Eye (tissue), 1 donor: ENCODE measurements at regions not wholly inside any gene's neighbourhood (a gene's known extent, or its start where the extent isn't known, plus 50 kb on each side); places are given as distances from the start of the nearest gene placed in this dataset.
A peak's percentile ranks its signal among the peaks of the same experiment; 100 is the strongest.

Experiments used
- DNase-seq: peaks from one replicate; pipeline ENCODE4 v3.0.0-alpha.2; 2015

DNA sequence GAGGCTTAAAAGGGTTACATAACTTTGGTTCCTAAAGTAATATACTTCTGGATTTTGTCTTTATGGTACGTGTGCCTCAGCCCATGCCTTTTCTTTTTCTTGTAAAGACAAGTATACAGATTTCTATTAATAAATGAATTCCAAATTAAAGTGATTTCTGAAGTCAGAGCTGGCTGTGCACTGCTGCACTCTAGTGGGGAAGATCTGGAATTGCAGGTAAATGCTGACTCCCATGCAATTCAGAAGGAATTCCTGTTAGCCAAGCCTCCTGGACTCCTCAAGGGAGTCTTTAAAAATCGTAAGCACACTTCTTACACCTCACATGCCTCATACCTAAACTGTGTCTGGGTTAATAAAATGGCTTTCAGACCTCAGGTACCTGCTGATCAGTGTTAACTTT, 118.4 kb upstream of the SLC7A1 start:
- no peak for DNase-seq

DNA sequence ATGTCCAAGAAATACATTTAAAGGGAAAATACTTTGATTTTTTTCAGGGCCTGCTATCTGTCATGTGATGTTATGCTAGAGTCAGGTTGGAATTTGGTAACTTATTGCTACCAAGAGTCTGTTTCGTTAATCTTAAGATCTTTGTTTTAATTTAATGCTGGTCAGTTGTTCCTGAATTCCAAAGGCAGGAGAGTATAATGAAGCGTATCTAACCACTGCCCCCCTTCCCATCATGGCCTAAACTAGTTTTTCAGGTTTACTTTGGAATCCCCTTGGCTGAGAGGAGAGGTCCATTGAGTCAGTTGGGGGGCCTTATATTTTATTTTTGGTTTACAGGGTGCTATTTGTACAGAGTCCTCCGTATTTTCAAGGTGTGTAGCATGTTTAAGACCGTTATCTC, 116.3 kb upstream of the SLC7A1 start:
- no peak for DNase-seq

DNA sequence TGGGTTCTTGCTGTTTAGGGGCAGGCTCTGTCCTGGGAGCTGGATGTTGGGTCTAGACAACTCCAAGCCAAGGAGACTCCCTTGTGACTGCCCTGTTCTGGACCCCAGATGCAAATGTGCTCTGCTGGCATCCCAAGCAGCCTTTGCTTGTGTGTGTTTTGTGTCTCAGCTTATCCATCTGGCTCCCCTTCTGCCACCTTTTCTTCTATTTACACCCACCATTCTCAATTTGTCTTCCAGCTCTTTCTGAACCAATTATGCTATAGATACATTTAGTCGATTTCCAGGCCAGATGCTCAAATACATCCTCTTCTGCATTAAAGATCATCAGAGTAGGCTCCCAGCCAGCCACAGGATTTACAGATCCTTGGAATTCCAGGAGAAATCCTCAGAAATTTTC, 115.0 kb upstream of the SLC7A1 start:
- no peak for DNase-seq

DNA sequence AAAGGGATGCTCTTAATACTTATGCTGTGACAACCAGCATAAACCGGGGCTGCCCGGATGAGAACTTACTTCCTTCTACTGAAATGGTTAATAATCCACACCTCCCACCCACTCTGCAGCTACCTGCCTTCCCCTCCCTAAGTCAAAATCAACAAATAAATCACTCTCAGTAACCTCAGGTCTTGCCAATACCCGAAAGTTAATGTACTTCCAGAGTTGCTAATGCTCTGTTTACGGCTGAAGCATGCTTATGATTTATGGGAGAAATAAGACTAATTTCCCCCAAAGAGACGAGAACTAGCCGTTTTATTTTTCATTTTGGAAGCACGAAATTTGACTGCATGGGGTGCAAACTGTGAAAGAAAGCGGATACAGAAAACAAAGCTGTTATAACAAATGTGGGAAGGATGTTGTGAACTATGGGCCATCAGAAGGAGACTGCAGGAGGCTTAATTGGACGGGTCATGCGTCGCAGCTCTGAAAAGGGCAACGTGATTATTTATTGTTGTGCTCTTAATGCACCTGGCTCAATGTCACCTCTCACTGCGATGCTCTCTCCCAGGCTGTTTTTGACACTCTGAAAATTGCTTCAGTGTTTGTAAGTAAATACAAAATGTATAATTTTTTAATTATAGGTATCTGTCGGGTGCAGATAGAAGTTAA, 114.0 kb upstream of the SLC7A1 start:
- no peak for DNase-seq

DNA sequence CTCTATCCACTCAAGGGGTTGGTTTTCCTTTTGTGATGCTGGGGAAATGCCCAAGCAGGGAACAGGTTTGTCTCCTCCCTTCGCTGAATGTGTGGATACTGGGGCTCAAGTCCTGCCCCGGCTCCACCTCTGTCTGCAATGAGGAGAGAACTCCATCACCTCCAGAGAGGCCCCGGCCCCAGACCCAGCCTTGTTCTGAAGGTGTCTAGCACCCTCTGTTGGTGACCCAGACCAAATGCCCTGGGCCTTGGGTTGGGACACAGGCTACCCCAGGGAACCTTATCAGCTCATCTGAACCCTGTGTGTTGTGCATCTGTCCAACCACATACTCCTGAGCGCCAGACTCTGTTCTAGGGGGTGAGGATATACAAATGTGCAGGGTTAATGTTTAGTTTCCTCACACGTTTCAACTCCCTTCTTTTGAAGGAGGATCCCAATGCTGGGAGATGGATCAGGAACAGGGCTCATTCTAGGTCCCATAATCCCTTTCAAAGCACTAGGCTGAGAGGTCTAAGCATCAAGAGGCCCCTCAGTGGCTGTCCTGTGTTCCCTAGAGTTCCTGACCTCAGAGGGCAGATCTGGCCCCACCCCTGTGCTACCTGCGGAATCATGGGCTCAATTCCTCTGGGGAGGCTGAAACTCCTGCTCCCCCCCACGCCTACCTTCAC, 112.5 kb upstream of the SLC7A1 start:
- no peak for DNase-seq

DNA sequence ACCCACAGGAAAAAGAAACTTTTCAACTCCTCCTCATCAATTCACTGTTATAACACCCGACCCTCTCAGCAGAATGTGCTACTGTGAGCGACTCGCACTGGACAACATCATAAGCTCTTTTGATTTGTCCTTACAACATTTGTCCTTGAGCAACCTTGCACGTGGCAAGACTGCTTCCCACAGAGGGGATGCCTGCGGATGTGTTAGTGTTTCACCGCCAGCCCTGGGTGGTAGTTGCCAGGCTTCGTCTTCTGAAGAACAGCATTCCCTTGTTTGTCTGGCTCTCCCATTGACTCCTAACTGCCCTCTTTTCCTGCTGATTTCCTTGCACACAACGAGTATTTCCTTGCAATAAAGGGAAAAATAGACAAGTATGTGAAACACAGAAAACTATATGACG, 111.4 kb upstream of the SLC7A1 start:
- DNase-seq, result no peak

DNA sequence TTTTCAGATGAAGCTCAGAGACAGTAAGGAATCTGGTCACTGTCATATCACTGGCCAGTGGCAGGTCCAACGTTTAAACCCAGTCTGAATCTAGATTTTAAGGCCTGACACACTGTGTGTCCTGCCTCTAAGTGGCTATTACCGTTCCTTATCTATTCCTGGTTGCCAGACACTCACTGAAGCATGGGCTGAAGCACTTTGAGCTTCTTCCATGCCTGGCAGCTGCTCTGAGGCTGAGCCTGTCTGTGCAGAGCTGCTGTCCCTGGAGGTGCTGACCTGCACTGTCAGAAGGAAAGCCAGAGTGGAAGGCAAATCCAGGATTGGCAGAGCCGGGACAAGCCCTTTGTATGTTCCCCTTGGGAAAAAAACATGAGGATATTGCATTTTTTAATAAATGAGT, 109.2 kb upstream of the SLC7A1 start:
- DNase-seq, result peak; percentile 49

DNA sequence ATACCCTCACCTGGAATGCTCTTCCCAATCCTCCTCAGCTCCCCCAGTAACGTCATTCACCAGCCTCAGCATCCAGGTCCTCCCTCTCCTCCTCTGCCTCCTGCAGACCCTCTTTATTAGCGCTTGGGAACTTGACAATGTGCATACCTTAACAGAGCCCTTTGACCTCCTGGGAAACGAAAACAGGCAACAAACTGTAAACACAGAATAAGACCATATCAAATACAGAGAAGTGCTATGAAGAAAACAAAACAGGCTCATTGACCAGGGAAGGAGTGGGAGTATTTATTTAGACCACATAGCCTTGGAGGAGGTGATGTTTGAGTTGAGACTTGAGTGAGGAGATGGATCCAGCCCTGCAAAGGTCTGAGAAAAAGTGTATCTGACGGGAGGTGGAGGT, 107.9 kb upstream of the SLC7A1 start:
- no peak for DNase-seq

DNA sequence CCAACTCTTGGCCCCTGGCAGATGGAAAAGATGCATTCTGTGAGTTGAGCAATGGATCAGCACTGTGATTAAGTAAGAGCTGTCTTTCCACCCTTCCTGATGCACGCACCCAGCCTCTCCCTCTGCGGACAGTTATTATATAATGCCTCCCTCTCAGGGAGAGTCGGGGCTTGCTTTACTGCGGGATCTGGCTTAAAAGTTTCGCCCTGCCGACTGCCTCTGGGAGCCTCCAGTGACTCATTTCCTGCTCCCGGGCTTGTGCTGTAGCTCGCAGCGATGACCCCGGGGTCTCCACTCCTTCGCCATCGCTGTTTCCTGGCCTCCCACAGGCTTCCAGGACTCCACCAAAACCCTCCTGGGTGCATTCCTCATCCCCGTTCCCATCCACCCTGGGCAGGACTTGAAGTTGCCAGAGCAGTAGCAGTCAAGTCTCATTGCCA, 107.4 kb upstream of the SLC7A1 start:
- DNase-seq, result peak; percentile 24

DNA sequence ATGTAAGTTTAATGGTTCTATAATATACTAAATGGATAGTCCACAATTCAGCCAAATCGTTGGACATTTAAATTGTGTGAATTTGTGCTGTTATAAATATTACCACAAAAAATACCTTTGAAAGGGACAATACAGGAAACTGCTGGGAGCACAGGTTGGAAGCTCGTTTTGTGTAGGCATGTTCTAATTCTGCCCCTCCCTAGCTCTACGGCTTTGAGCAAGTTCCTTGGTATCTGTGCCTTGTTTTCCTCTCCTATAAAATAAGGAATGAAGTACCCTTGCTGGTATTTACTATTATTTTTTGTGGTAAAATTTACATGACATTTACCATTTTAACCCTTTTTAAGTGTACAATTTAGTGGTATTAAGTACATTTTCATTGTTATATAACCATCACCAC, 102.6 kb upstream of the SLC7A1 start:
- no peak for DNase-seq

DNA sequence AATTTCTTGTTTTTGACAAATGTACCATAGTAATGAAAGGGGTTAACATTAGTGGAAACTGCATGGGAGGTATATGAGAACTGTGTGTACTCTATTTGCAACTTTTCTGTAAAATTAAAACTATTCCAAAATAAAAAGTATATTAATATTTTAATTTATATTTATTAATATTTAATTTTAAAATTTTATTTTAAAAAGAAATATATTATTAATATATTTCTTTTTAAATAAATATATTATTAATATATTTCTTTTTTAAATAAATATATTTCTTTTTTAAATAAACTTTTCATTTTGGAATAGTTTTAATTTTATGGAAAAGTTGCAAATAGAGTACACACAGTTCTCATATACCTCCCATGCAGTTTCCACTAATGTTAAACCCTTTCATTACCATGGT, 101.1 kb upstream of the SLC7A1 start:
- no peak for DNase-seq

DNA sequence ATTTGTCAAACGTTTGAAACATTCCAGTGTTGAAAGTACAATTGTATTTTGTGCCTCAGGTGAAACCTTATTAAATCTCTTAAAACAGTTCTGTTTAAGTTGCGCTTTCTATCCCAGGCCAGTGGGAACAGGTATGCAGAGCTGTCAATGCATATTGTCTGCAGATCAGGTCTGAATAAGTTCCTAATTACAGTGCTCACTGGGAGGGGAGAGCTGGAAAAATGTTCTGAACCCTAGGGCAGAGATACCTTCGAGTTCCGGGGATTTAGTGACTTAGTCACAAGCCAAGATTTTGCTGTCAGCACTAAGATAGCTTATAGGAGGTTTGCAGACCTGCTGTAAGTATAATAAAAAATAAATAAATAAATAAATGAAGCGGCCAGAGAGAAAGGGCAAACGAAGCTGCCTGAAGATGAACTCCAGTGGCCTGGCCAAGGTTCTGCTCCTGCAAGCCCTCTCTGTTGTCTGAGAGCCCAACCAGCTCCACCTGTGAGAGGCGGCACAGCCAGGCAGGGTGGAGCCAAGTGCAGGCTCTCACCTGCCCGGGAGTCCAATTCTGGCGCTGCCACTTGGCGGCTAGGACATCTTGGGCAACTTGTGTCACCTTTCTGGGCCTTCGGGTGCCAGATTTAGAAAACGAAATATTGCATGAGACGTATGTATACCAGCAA, 97.9 kb upstream of the SLC7A1 start:
- DNase-seq, result no peak

DNA sequence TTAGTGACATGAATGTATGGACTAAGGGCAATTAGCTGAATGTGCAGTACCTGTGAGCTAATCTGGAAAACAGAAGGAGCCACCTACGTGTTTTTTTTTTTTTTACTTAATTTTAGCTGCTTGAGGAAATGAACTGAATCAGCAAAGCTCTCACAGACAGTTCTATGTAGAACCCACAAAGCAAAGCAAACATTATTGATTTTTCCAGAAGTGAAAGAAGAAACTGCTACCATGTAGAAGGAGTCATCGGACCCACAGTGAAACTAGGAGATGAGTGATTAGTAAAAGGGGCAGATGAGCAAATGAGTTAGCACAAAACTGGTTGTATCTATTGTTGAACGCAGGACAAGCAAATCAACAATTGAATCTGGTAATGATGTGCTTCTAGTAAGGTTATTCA, 94.1 kb upstream of the SLC7A1 start:
- DNase-seq, result no peak

DNA sequence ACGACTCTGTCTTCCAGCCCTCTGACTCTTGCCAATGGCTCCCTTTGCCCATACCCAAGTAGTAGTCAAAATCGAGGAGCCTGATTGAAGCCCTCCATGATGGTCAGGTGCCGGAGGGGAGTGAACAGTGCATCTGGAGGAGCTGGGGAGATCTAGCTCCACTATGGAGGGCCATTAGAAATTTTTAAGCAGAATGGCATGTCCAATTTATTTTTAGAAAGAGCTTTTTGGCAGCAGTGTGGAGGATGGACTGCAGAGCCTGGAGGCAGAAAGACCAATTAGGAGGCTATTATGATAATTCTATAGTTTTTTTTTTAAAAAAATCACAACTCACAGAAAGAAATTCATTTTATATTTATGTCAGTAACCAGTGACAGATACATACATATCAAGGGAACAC, 92.7 kb upstream of the SLC7A1 start:
- DNase-seq, result no peak

DNA sequence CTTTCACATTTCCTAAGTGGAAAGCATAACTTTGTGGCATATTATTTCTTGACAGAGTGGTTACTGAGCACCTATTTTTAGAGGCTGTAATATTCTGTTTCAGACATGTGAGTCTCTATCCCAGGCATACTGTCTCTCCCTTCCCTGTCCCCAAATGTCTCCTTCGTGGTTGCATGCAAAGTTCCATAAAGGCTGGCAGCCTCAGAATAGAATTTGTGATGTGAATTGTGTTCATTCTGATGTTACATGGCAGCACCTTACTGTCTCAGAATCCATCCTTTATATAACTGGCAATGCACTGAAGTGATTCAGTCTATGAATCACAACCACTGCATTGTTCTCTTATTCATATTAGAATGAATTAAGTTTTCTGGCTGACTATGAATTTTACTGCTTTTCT, 89.0 kb upstream of the SLC7A1 start:
- DNase-seq, result no peak

DNA sequence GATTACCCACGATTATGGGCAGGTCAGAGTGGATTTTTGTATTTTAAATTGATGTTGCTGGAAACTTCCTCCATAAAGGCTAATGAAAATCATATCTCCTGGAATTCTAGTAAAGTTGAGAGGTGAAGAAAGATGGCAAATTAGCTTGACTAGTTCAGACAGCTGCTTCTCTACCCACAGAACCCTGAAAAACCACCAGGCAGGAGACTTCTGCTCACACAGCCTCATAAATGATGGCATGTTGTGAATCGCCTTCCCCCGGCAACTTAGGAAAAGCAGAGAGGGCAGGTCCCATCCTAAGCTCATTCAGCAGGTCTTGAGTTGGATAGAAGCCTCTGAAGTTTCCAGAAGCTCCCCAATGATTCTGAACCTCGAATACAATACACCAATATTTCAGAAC, 87.6 kb upstream of the SLC7A1 start:
- no peak for DNase-seq

DNA sequence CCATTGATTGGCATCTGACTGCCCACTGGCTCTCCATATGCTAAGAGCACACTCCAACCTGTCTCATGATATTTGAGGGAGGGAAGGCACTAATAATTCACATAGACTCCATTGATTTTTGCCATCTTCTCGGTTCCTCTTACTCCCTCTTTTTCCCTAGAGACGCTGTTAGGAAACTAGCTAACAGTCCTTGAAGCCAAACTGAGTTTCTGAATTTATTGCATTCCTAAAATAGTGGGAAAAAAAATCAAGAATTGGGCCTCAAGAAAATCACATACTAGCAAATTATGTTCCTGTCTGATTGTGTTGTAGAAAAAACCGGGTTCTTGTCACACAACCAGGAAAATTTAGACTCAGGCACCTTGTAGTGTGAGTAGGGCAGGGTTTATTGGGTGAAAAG, 86.4 kb upstream of the SLC7A1 start:
- DNase-seq, result no peak

DNA sequence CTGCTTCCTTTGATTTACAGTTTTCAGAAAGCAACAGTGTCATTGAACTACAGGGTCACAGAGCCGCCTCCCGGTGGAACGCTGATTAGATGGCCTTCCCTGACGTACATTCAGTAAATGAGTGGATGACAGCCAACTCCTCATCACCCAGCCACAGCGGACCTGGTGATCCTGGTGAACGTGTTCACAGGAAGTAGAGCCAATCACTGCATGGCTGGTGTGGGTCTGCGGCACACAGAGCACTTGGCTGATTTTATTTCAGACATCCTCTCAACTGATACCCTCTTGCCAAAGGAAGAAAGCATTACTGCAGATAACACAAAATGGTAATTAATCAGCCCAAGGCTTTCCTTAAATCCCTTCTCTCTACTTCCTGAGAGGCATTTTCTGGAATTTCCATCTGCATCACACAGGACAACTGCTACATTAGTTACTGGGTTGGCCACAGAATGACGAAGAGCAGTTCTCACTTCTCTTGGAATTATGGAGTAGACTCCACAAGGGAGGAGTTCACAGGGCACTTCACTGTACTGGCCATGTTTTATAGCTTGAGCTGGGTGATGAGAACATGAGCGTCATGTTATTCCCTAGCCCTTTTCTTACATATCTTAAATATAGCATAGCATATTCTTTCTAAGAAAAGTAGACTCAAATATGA, 84.0 kb upstream of the SLC7A1 start:
- DNase-seq, result no peak

DNA sequence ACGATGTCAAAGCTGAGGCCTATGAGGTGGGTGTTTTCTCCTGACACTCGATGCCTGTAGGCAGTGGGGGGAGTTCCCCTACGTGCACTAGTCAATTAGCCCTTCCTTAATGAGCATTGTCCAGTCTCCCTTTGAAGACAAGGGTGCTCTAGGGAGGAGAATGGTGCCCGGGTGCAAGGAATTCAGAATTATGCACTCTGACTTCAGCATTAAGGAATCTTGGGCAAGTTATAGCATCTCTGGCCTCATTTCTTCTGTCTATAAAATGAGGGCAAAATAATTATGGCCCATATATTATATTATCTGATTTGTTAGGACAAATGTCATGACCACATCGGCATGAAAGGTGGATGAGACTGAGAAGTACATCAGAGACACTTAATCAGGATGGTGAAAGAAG, 82.1 kb upstream of the SLC7A1 start:
- no peak for DNase-seq

DNA sequence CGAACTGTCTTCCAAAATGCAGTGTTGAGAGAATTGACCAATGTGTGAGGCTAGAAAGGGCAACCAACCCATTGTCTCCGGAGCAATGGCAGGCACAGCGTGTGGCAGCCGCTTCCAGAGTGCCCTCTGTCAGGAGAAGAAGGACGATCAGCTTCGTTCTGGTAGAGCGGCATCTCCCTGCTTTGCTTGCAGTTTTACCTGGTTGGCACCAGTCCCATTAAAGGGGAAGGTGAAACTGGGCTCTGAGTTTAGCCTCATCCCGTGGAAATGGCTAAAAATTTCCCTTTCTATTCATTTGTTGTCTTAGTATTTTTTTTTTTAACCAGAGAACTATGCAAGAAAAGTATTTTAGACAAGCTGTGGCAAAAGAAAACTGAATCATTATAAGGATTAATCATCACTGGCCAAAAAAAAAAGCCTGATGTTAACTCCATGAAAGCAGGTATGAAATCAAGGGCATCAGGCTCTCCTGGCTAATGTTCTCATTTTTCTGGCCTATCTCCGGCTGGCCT, 81.5 kb upstream of the SLC7A1 start:
- DNase-seq, result no peak

DNA sequence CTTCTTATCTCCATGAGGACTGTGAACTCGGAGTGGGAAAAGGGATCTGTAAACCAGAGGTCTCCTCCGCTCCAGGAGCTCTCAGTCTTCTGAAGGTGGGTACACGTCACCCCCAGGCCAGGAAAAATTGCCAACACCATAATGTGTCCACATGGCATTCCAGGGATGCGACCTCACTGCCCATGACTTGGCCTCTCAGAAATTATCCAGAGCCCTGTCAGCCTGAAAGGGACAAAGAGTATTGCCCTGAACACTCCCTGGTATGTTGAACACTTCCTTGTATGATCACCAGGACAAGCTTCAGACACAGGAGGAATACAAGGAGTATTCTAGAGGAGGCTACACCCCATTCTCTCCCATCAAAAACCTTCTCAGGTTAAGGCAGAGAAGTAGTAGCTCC, 81.0 kb upstream of the SLC7A1 start:
- DNase-seq, result no peak

DNA sequence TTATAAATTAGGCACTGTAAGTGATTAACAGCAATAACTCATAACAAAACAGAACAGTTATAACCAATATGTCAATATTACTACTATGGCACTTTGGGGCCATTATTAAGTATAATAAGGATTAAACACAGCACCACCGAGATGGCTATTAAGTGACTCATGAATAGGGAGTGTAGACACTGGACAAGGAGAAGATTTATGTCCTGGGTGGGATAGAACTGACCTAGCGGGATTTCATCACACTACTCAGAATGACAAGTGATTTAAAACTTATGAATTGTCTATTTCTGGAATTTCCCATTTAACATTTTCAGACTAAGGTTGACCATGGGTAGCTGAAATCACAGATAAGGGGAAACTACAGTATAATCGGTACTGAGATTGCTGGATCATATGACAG, 79.0 kb upstream of the SLC7A1 start:
- no peak for DNase-seq

DNA sequence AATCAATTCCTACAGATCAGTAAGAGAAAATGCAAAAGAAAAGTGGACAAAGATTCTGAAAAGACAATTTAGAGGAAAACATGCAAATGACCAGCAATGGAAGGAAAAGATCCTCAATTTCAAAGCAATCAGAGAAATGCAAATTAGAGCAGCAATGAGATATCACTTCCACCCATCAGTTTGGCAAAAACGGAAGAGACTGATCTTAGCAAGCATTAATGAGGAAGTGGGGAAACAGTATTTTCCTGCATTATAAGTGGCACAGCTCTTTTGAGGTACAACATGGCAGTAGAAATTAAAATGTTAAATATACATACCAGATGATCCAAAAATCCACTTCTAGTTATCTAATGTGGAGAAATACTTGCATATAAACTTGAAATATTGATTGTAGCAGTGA, 69.1 kb upstream of the SLC7A1 start:
- no peak for DNase-seq
